ES-I3 (cell line): ENCODE measurements at regions not wholly inside any gene's neighbourhood (a gene's known extent, or its start where the extent isn't known, plus 50 kb on each side); places are given as distances from the start of the nearest gene placed in this dataset.

Experiments used
- H3K36me3 ChIP-seq: 2 replicates; pipeline ENCODE4 v1.6.1; 2013; ENCODE audit warnings: mild to moderate bottlenecking, low read length, control low read depth, moderate library complexity; ENCODE audit not compliant: insufficient read depth
- H3K4me1 ChIP-seq: 2 replicates; pipeline ENCODE4 v1.6.1; 2013; ENCODE audit warnings: mild to moderate bottlenecking, control low read depth, low read length; ENCODE audit not compliant: insufficient read depth
- H3K9ac ChIP-seq: 2 replicates; pipeline ENCODE4 v1.6.1; 2013; ENCODE audit warnings: low read depth, mild to moderate bottlenecking, low read length, moderate library complexity
- H3K9me3 ChIP-seq: 2 replicates; pipeline ENCODE4 v1.6.1; 2013; ENCODE audit warnings: mild to moderate bottlenecking, low read length, moderate library complexity; ENCODE audit not compliant: control insufficient read depth, insufficient read depth

- H3K4me1 ChIP-seq, result peaks cover 10% of the 10 kb centered on the region; the same call in 1 of the 2 replicates
- H3K9ac ChIP-seq, result no peak overlapping the region
- H3K36me3 ChIP-seq, result no peaks in the 10 kb centered on the region
- no peaks in the 10 kb centered on the region for H3K9me3 ChIP-seq
These were observed 110.4 kb upstream of the PARD3B start for GRCh38 chr2:204434660-204435462.

- Histone ChIP-seq H3K36me3 (no peaks in the 10 kb centered on the region), H3K9ac (no peak overlapping the region), H3K4me1 (peaks cover 10% of the 10 kb centered on the region; the same call in 1 of the 2 replicates), H3K9me3 (peaks cover 3% of the 10 kb centered on the region; the same call in 1 of the 2 replicates)
These were observed 109.0 kb upstream of the PARD3B start for GRCh38 chr2:204436230-204436629.

GRCh38 chr2:204437408-204437807, 107.9 kb upstream of the PARD3B start:
- Histone ChIP-seq H3K9me3 (peaks cover 3% of the 10 kb centered on the region; the same call in 1 of the 2 replicates), H3K36me3 (no peaks in the 10 kb centered on the region)

DNA sequence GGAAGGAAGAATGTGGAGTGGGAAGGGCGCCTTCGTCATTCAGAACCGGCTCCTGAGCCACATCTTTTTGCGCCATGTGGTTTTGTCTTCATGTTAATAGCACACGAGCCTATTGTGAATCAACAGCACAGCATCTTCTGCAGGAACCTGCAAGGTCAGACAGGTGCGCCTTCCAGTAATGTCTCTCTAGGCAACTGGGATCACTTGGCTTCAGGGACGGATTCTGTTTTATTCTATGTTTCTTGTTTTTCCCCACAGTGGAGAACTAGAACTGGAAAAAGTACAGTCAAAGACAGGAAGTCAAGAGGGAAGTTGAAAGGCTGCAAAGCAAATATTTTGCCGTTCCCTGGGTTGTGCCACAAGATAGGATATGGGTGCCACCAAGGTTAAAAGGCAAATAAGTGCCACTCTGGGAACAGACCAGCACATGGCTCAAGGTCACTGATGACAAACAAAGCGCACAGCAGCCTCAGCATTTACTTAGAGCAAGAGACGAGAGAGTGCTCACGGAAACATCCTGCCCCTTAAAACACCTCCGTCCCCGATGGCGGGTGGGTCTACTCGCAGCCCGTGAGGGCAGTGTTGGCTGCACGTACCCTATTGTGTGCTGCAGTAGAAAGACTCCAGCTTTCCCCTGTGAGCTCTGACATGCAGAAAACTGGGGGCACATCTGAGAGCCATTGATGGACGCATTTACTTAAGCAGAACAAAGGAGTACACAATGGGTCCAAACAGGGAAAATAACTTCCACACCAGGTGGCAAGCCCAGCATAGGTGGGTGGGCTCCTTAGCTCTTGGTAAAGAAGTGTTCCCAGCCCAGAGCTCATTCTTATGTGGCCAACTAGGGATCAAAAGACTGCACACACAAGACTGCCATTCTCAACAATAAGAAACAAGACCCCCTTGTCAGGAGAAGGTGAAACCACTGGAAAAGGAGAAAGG, 107.2 kb upstream of the PARD3B start:
- no peak overlapping the region for H3K9ac ChIP-seq
- H3K4me1 ChIP-seq, result peaks cover 10% of the 10 kb centered on the region; the same call in 1 of the 2 replicates
- H3K36me3 ChIP-seq, result no peaks in the 10 kb centered on the region
- peaks cover 3% of the 10 kb centered on the region; the same call in 1 of the 2 replicates for H3K9me3 ChIP-seq

More at GRCh38 chr2:204437408-204437807, 107.9 kb upstream of the PARD3B start:
- H3K4me1 ChIP-seq, result peaks cover 10% of the 10 kb centered on the region; the same call in 1 of the 2 replicates
- no peak overlapping the region for H3K9ac ChIP-seq

- Histone ChIP-seq H3K9ac (no peak overlapping the region), H3K9me3 (peaks cover 3% of the 10 kb centered on the region; the same call in 1 of the 2 replicates), H3K4me1 (peaks cover 10% of the 10 kb centered on the region; the same call in 1 of the 2 replicates), H3K36me3 (no peaks in the 10 kb centered on the region)
These were observed 104.0 kb upstream of the PARD3B start for GRCh38 chr2:204441316-204441715.

DNA sequence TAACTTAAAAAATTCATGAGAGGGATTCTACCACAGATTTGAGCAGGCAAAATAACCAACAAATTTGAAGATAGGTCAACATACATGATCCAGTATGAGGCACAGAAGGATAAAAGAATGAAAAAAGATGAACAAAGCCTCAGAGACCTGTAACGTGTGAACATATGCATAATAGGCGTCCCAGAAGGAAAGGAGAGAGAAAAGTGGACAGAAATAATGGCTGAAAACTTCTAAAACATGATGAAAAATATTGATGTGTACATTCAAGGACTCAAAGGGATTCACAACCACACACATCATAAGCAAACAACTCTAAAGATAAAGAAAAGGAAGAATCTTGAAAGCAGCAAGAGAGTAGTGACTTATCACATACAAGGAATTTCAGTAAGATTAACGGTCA, 100.1 kb upstream of the PARD3B start:
- H3K9ac ChIP-seq, result no peak overlapping the region
- H3K4me1 ChIP-seq, result no peaks in the 10 kb centered on the region
- peaks cover 2% of the 10 kb centered on the region; the same call in 1 of the 2 replicates for H3K9me3 ChIP-seq
- H3K36me3 ChIP-seq, result no peaks in the 10 kb centered on the region

DNA sequence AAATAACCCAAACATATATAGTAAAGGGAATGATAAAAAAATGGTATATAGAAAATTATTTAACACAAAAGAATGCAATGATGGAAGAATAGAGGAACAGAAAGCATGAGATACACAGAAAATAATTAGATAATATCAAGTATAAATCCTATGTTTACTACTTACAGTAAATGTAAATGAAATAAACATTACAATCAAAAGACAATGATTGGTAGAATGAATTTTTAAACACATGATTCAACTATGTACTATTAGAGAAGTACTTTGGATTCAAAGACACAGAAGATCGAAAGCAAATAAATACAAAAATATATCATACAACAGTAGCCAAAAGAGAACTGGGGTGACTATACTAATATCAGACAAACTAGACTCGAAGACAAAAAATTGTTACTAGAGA, 97.6 kb upstream of the PARD3B start:
- Histone ChIP-seq H3K36me3 (no peaks in the 10 kb centered on the region), H3K9ac (no peak overlapping the region), H3K9me3 (no peaks in the 10 kb centered on the region), H3K4me1 (0 out of 2 replicates have a peak, but pooled peaks cover 3% of the 10 kb centered on the region)

DNA sequence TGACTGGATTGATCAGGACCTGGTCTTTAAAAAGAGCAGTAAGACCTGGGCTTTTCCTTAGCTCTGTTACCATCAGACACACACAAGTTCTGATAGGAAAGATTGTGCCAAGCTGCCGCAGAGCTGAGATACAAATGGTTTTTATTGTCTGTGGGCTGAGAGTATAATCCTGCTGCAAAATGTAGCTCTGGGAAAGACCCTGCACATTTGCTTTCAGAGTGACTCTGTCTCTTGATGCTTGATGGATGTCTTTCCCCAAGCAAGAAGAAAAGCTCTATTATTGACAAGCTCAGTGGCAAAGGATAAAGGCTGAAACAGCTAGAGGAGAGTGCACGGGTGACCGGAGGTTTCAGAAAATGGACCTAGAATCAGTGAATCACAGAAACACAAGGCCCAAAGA, 95.3 kb upstream of the PARD3B start:
- Histone ChIP-seq H3K9ac (no peak overlapping the region), H3K4me1 (peaks cover 11% of the 10 kb centered on the region; the same call in 1 of the 2 replicates), H3K9me3 (no peaks in the 10 kb centered on the region), H3K36me3 (no peaks in the 10 kb centered on the region)

DNA sequence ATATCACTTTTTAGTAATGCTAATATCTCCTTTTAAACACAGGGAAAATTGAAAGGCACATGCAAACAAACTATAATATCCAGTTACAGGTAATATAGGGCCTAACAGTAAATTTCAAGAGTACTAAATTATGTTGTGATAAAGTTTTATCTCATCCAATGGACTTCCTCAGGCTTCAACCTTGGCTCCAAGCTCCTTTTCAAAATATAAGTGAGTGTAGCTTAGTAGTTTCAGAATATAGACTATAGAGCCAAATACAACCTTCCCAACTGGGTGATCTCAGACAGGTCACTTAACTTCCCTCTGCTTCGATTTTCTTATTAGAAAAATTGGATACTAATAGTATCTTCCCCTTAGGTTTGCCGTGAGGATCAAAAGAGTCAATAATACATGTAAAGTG, 93.5 kb upstream of the PARD3B start:
- Histone ChIP-seq H3K9me3 (no peaks in the 10 kb centered on the region), H3K4me1 (peaks cover 11% of the 10 kb centered on the region; the same call in 1 of the 2 replicates), H3K9ac (no peak overlapping the region), H3K36me3 (no peaks in the 10 kb centered on the region)

DNA sequence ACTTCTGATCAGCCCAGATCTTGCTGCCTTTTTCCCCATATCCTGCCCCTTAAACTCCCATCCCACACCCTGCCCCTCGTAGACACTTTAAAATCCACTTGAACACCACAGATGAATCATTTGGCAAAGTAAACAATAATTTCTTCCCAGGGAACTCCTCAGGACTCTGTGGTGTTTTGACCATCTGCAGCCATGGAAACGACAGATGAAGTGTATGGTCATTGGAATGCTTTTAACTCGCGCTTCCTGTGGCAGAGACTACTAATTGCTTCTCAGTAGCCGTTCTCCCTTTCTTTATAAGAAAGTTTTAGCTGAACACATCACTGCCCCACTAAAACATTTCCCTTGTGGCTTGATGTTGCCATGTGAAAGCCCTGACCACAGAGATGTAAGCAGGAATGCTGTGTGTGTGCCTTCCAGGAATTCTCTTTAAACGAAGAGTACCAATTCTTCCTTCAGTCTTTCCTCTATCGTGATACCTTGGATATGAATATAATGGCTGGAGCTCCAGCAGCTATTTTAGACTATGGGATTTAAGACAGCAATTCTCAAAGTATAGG, 92.7 kb upstream of the PARD3B start:
- no peak overlapping the region for H3K9ac ChIP-seq
- H3K4me1 ChIP-seq, result peaks cover 11% of the 10 kb centered on the region; the same call in 1 of the 2 replicates
- H3K36me3 ChIP-seq, result no peaks in the 10 kb centered on the region
- H3K9me3 ChIP-seq, result no peaks in the 10 kb centered on the region

DNA sequence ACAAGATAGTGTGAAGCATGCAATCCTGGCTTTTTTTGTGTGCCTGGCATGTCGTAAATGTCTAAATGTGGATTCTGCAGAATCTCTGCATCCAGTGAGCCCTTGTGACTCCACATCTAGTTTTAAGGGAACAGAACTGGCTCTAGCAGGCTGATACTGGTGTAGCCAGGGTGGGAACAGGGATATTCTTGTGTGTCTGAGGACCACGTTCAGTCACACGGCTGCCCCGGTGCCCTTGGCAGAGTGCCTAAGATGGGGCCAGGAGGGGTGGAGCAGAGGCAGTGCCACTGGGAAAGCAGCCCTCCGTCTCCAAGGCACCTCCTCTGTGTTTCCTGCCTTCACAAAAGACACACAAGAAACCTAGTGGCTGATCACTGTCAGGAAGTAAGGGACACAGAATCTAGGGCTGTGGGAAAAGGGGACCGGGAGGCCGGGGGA, 91.5 kb upstream of the PARD3B start:
- peaks cover 11% of the 10 kb centered on the region; the same call in 1 of the 2 replicates for H3K4me1 ChIP-seq
- no peak overlapping the region for H3K9ac ChIP-seq
- H3K9me3 ChIP-seq, result no peaks in the 10 kb centered on the region
- no peaks in the 10 kb centered on the region for H3K36me3 ChIP-seq

GRCh38 chr2:204454672-204455380, 90.4 kb upstream of the PARD3B start:
- H3K36me3 ChIP-seq, result no peaks in the 10 kb centered on the region
- H3K4me1 ChIP-seq, result peaks cover 11% of the 10 kb centered on the region; the same call in 1 of the 2 replicates
- H3K9me3 ChIP-seq, result no peaks in the 10 kb centered on the region
- no peak overlapping the region for H3K9ac ChIP-seq

DNA sequence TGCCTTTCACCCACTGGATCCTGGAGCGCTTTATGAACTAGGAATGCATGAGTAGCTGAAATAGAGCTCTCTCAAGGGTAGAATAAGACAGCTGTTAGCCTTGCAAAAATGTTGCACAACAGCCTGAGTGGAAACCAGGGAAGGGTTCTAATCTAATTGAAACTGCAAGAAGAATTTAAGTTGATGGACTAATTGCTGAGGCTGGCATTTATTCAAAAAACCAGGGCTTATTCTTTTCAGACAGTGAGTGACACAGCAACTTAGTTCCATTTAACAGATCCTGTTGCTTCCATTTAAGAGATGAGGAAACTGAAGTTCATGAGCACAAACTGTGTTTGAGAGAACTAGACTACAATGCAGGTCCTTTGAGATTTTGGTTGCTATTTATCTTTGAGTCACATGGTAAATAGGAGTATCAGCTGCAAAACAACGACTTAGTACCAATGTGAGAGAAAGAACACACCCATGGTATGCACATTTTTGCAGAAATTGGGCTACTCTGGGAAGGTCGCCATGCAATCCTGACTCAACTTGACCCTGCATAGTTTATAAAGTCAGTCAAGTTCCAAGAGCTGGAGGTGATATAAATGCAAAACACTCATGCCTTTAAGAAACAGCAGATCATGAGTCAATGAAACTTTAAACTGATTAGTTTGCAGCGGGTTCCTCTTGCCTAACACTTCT, 76.4 kb upstream of the PARD3B start:
- H3K9ac ChIP-seq, result no peak overlapping the region
- no peaks in the 10 kb centered on the region for H3K9me3 ChIP-seq
- H3K36me3 ChIP-seq, result no peaks in the 10 kb centered on the region
- no peaks in the 10 kb centered on the region for H3K4me1 ChIP-seq
